ENCODE measurements at regions not wholly inside any gene's neighbourhood (a gene's known extent, or its start where the extent isn't known, plus 50 kb on each side); places are given as distances from the start of the nearest gene placed in this dataset.
A peak's percentile ranks its signal among the peaks of the same experiment; 100 is the strongest.

DNA sequence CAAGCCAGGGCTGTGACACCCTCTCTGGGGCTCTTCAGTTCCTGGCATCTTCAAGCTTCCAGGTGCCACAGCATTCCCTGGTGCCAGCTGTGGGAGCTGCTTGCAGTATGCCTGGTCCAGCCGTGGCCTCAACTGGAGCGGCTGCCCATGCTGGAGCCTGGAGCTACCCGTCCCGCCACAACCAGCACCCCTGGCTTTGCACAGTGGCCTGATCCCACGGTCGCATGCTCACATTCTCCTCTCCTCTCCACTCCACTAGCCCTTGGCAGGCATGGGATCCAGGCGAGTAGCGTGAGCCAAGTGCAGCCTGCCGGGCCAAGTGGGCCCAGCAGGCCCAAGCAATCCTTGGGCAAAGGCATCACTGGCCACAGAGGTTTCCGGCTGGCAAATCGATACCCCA lies 81.7 kb downstream of the PPP4R3C start:
- no peaks in the 10 kb centered on the region for H3K27me3 ChIP-seq (ENCODE audit: control insufficient read depth, insufficient read depth, low read length, poor library complexity, severe bottlenecking)
- Mint-ChIP-seq H3K36me3 (ENCODE audit: low read depth) (no peaks in the 10 kb centered on the region), H3K4me3 (no peak overlapping the region), H3K27ac (no peak overlapping the region), H3K4me1 (no peaks in the 10 kb centered on the region), H3K27me3 (ENCODE audit: insufficient read depth) (no peaks in the 10 kb centered on the region), H3K9me3 (peaks cover 31% of the 10 kb centered on the region)
- WGBS, 2 experiments (ENCODE audit: insufficient coverage in 1 of 2, insufficient read length in 1 of 2): 97 to 100% methylated on average over 2 to 11 of the region's 11 CpGs
- no peaks in the 10 kb centered on the region for H3K9me3 ChIP-seq (ENCODE audit: control insufficient read depth, low read length)
- H3K9ac ChIP-seq (ENCODE audit: extremely low read depth, low read length, poor library complexity, severe bottlenecking): no peak overlapping the region
- TF ChIP-seq, protein P1, sequence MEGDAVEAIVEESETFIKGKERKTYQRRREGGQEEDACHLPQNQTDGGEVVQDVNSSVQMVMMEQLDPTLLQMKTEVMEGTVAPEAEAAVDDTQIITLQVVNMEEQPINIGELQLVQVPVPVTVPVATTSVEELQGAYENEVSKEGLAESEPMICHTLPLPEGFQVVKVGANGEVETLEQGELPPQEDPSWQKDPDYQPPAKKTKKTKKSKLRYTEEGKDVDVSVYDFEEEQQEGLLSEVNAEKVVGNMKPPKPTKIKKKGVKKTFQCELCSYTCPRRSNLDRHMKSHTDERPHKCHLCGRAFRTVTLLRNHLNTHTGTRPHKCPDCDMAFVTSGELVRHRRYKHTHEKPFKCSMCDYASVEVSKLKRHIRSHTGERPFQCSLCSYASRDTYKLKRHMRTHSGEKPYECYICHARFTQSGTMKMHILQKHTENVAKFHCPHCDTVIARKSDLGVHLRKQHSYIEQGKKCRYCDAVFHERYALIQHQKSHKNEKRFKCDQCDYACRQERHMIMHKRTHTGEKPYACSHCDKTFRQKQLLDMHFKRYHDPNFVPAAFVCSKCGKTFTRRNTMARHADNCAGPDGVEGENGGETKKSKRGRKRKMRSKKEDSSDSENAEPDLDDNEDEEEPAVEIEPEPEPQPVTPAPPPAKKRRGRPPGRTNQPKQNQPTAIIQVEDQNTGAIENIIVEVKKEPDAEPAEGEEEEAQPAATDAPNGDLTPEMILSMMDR (conservative IDR thresholded peaks at IDR 0.05): no peak
- H3K36me3 ChIP-seq (ENCODE audit: control insufficient read depth, insufficient read depth, low read length): no peaks in the 10 kb centered on the region
- no peak for DNase-seq
- no peaks in the 10 kb centered on the region for H3K4me1 ChIP-seq (ENCODE audit: control insufficient read depth, insufficient read depth, low read length)
- no peak overlapping the region for H3K27ac ChIP-seq (ENCODE audit: low read depth, low read length)
- H3K4me3 ChIP-seq (ENCODE audit: low read length): no peak overlapping the region

DNA sequence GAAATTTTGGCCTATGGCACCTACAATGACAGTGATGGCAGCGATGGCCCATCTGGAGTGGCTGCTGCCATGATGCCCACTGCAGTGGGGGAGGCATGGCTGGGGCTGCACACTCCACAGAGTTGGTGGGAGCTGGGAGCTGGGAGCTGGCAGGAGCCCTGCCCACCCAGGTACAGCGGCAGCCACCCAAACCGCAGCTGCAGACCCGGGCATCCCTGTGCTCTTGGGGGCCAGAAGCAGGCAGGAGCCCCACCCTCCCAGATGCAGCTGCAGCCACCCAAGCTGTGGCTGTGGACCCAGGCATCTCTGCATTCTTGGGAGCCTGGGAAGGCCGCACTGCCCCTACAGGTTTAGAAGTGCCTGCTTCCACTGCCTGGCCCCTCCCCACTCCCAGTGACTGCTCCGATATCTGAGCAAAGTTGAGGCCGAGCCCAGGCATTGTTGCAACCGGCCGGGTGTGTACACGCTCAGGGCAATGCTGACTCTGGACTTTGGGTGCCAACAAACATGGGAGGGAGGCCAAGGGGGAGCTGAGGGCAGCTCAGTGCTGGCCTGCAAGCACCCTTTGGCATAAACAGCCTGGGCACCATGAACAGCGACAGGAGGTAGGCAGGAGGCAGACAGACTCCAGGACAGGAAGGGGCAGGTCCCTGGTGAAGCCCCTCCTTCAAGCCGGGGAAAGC lies 82.8 kb downstream of the PPP4R3C start:
- Mint-ChIP-seq H3K4me1 (no peaks in the 10 kb centered on the region), H3K36me3 (ENCODE audit: low read depth) (no peaks in the 10 kb centered on the region), H3K27ac (no peak overlapping the region), H3K27me3 (ENCODE audit: insufficient read depth) (no peaks in the 10 kb centered on the region), H3K9me3 (peaks cover 32% of the 10 kb centered on the region), H3K4me3 (no peak overlapping the region)
- 95% methylated on average over 12 of the region's 12 CpGs; no CpG with 5 or more reads in 1 of the 2 experiments for WGBS, 2 experiments (ENCODE audit: insufficient coverage in 1 of 2, insufficient read length in 1 of 2)
- H3K4me1 ChIP-seq (ENCODE audit: control insufficient read depth, insufficient read depth, low read length): no peaks in the 10 kb centered on the region
- no peak overlapping the region for H3K27ac ChIP-seq (ENCODE audit: low read depth, low read length)
- no peak overlapping the region for H3K9ac ChIP-seq (ENCODE audit: extremely low read depth, low read length, poor library complexity, severe bottlenecking)
- no peaks in the 10 kb centered on the region for H3K9me3 ChIP-seq (ENCODE audit: control insufficient read depth, low read length)
- TF ChIP-seq, protein P1 (conservative IDR thresholded peaks at IDR 0.05): no peak
- no peak overlapping the region for H3K4me3 ChIP-seq (ENCODE audit: low read length)
- no peaks in the 10 kb centered on the region for H3K36me3 ChIP-seq (ENCODE audit: control insufficient read depth, insufficient read depth, low read length)
- H3K27me3 ChIP-seq (ENCODE audit: control insufficient read depth, insufficient read depth, low read length, poor library complexity, severe bottlenecking): no peaks in the 10 kb centered on the region
- peak; percentile 45 for DNase-seq

DNA sequence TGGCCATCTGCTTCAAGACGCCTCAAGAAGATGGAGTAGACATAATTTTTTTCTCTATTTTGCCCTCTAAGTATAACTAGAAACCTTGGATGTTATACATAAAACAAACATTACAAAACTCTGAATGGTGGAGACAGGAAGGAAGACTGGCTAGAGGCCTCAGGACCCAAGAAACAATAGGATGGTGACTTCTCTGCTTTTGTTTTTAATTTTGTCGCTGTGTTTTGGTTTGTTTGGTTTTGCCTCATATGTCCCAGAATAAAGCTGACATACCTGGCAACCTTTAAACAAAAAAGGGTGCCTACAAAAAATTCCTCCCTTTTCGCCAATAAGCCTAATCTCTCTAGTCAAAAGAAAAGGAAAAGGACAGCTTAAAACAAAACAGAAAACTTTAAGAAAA lies 109.1 kb downstream of the PPP4R3C start:
- Histone ChIP-seq H3K27me3 (ENCODE audit: control insufficient read depth, insufficient read depth, low read length, poor library complexity, severe bottlenecking) (no peaks in the 10 kb centered on the region), H3K9me3 (ENCODE audit: control insufficient read depth, low read length) (no peaks in the 10 kb centered on the region), H3K4me1 (ENCODE audit: control insufficient read depth, insufficient read depth, low read length) (no peaks in the 10 kb centered on the region), H3K4me3 (ENCODE audit: low read length) (no peak overlapping the region), H3K36me3 (ENCODE audit: control insufficient read depth, insufficient read depth, low read length) (no peaks in the 10 kb centered on the region), H3K27ac (ENCODE audit: low read depth, low read length) (no peak overlapping the region), H3K9ac (ENCODE audit: extremely low read depth, low read length, poor library complexity, severe bottlenecking) (no peak overlapping the region)
- H3K4me3 Mint-ChIP-seq: no peak overlapping the region
- WGBS, 2 experiments (ENCODE audit: insufficient coverage in 1 of 2, insufficient read length in 1 of 2): 100% methylated on average over 3 of the region's 3 CpGs; no CpG with 5 or more reads in 1 of the 2 experiments
- TF ChIP-seq, protein P1 (conservative IDR thresholded peaks at IDR 0.05): no peak
- H3K27ac Mint-ChIP-seq: no peak overlapping the region
- peaks cover 19% of the 10 kb centered on the region for H3K9me3 Mint-ChIP-seq
- H3K27me3 Mint-ChIP-seq (ENCODE audit: insufficient read depth): no peaks in the 10 kb centered on the region
- no peak for DNase-seq
- H3K4me1 Mint-ChIP-seq: no peaks in the 10 kb centered on the region
- no peaks in the 10 kb centered on the region for H3K36me3 Mint-ChIP-seq (ENCODE audit: low read depth)

Measured in endodermal cell (in vitro differentiated cells).